Retinal pigment epithelial cell (primary cell): ENCODE measurements at regions not wholly inside any gene's neighbourhood (a gene's known extent, or its start where the extent isn't known, plus 50 kb on each side); places are given as distances from the start of the nearest gene placed in this dataset.

Experiments
- DNase-seq: peaks from one replicate; pipeline ENCODE4 v3.0.0-alpha.2; 2010; ENCODE audit warnings: low read depth
- H3K4me3 ChIP-seq: 2 replicates; pipeline ENCODE4 v1.5.1; 2011; ENCODE audit warnings: mild to moderate bottlenecking, low read length, control low read depth, moderate library complexity
- TF ChIP-seq, protein P1 (sequence below): conservative IDR thresholded peaks from 2 replicates; pipeline ENCODE4 v1.5.1; 2011; ENCODE audit warnings: low read depth, low read length, control low read depth, inconsistent platforms

DNA sequence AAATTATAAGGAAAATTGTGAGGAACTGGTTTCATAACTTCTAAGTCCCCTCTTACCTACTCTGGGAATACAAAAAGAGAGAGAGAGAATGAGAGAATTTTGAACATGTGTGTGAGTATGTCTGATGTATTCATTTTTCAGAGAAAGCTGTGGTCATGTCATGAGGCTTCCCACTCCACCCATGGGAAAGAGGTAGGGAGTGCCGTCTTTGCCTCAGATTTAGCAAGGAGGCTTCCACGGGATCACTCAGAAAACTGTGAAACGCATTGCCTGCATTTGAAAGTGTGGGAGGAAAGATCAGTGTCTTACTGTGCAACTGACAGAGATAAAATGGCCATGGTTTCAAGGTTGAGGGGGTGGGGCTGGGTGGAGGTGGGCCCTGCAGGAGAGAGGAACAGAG, 331.5 kb upstream of the CTNNB1 start:
- no peak overlapping the region for H3K4me3 ChIP-seq
- TF ChIP-seq, protein P1, sequence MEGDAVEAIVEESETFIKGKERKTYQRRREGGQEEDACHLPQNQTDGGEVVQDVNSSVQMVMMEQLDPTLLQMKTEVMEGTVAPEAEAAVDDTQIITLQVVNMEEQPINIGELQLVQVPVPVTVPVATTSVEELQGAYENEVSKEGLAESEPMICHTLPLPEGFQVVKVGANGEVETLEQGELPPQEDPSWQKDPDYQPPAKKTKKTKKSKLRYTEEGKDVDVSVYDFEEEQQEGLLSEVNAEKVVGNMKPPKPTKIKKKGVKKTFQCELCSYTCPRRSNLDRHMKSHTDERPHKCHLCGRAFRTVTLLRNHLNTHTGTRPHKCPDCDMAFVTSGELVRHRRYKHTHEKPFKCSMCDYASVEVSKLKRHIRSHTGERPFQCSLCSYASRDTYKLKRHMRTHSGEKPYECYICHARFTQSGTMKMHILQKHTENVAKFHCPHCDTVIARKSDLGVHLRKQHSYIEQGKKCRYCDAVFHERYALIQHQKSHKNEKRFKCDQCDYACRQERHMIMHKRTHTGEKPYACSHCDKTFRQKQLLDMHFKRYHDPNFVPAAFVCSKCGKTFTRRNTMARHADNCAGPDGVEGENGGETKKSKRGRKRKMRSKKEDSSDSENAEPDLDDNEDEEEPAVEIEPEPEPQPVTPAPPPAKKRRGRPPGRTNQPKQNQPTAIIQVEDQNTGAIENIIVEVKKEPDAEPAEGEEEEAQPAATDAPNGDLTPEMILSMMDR, result no peak
- DNase-seq, result no peak

DNA sequence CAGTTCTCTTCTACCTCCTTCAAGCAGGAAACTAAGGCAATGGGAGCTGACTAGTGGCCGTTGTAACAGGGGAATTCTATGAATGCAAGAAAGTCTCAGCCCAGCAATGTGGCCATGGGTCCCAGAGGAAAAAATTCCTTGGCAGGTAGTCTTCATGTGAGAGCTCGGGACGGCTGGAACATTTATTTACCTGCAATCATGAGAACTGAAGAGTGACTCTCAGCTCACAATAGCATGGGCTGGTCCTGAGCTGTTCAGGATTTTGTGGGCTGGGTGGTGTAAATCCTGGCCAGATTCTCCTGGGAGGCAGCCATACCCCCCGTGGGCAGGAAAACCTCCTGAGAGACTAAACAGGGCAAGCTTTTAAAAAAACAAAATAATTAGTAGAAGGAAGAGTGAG, 330.3 kb upstream of the CTNNB1 start:
- DNase-seq, result no peak
- H3K4me3 ChIP-seq, result no peak overlapping the region
- TF ChIP-seq, protein P1, result no peak

DNA sequence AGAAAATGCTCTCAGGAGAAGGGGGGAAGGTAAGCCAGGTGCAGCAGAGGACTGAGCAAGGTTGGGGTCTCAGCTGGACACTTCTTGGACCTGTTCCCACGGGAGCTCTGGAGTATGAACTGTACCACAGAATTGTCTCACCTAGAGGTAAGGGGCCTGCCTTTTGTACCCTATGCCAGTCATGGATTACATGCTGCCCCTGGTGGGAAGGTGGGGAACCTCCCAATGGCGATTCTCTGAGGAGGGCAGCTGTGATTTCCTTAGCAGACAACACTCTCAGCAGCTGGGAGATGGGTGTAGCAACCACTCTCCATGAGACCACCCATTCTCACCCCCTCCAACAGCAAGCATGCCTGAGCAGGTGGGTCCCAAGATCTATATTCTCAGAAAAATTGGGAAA, 329.4 kb upstream of the CTNNB1 start:
- no peak overlapping the region for H3K4me3 ChIP-seq
- DNase-seq, result no peak
- TF ChIP-seq, protein P1, result peak; percentile 10

DNA sequence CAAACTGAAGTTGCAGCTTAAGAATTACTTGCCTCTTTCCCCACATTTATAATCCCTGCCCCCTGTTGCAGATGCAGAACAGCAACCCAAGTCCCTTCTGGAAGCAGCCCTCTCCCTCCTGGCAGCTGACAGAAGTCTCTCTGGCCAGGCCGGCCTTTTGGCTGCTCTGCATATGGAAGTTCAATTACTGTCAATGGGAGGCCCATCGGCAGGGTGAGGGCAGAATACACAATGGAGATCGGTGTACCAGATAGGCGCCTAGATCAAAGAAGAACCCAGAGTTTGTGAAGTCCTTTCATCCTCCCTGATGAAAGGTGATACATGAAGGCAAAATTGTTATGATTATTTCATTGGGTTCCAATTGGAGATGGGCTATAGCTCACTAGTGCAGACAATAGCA, 327.9 kb upstream of the CTNNB1 start:
- H3K4me3 ChIP-seq, result no peak overlapping the region
- DNase-seq, result no peak
- TF ChIP-seq, protein P1, result no peak

DNA sequence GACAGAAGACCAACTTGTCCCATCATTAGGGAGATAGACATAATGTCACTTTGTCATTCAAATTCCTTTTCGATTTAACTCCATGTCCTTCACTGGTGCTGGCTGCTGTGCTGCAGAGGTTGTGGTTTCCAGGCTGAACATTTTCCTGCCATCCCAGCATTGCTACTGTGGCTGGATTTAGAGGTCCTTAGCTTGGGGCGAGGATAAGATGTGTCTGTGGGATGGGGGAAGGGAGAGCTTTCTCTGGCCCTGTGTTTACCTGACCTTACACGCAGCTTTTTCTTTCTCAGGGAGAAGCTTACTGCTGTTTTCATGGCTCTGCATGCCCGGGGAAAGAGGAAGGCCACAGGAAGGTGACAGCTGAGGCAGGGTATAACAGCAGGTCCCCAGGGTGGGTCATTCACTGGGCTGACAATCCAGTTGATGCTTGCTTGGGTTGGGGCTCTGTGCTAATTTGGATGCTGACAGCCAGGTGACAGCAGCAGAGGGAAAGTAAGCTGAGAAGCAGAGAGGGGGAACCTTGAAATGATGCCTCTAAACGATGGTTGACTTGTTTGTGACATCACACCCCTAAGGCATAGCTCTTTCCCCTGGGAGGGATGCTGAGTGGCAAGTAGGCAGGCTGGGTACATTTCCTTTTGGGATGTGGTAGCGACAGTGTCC, 326.9 kb upstream of the CTNNB1 start:
- TF ChIP-seq, protein P1, result no peak
- H3K4me3 ChIP-seq, result no peak overlapping the region
- DNase-seq, result no peak

DNA sequence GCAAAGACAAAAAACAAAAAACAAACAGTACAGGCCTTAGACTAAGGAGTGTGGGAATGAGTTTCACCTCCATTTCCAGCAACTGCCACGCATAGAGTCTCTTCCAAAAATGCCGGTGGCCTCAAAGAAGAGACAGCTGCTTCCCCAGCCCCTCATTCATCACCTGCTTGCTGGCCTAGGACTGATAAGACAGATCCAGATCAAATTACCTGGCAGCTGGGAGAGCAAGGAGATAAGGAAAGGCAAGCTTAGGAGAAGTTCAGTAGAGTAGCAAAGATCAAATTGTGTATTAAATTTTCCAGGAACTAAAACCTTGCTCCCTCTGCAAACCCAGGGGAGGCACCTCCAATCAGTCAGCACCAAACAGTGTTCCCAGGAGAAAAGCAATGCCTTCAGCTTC, 325.8 kb upstream of the CTNNB1 start:
- no peak overlapping the region for H3K4me3 ChIP-seq
- TF ChIP-seq, protein P1, result no peak
- DNase-seq, result no peak

DNA sequence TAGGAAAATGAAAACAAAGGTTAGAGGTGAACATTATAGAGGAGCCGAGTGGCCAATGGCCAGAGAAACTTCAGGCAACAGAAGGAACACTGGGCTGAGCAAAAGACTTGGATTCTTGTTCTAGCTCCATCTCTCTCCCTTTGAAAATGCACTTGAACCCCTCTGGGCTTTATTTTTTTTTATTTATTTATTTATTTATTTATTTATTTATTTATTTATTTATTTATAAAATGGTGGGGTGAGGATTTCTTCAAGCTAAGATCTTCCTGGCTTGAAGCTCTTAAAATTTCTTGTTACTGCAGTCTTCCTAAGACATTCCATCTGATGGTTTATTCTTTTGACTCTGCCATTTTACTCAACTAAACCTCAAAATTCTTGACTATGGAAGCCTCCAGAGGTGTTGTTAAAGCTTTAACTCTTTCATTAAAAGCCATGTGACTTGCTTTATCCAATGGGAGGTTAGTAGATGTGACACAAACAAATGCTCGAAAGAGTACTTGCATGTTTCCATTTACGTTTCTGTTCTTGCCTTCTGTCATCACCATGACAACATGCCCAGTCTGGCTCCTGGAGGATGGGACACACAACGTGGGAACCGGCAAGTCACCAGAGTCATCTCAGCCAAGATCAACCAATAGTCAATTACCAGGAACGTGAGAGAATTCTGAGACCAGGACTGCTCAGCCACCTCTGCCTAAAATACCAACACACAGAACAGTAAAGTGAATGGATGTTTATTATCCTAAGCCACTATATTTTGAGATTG, 325.2 kb upstream of the CTNNB1 start:
- no peak overlapping the region for H3K4me3 ChIP-seq
- TF ChIP-seq, protein P1, result no peak
- DNase-seq, result no peak
